Caki2 (cell line): ENCODE measurements at regions not wholly inside any gene's neighbourhood (a gene's known extent, or its start where the extent isn't known, plus 50 kb on each side); places are given as distances from the start of the nearest gene placed in this dataset.
"Not testable (repeated sequence)": the region's sequence is repeated elsewhere in the genome, so short reads cannot be mapped to it uniquely, and the experiment has no call there.

Source experiments
- DNase-seq: peaks from one replicate; pipeline ENCODE4 v3.0.0-alpha.2; 2015; ENCODE audit warnings: low read depth
- in situ Hi-C: cut with HindIII; loops from 2 replicates; pipeline ENCODE4 v1.10.0; 2016; ENCODE audit warnings: low sequenced_read_pairs, low pct_unique_long_range_greater_than_20kb, mixed read lengths

DNA sequence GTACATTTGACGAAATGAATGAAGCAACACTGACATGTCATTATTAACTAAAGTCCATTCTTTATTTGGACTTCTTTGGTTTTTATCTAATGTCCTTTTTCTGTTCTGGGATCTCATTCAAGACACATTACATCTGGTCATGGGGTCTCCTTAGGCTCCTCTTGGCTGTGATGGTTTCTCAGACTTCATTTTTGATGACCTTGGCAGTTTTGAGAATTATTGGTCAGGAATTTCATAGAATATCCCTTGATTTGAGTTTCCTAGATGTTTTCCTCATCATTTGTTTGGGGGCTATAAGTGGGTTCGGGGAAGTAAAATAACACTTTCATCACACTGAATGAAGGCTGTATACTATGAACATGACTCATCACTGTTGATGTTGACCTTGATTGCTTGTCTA is 770.6 kb downstream of the AACS start:
- in situ Hi-C loops, result no loop called here
- no peak for DNase-seq

DNA sequence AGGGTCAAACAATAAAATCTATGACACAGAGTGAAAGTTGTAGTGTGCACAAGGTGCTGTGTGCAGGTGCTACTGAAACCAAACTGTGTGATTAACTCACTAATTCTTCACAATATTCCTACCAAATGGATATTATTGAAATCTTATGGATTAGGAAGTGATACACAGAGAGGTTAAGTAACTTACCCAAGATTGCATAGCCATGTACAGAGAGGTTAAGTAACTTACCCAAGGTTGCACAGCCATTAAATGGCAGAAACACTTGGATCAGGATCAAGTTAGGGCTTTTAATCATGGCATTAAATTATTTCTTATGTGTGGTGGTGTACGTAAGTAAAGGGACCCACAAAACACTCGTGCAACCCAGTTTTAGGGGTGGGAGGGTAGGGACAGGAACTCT is 771.4 kb downstream of the AACS start:
- in situ Hi-C loops, result no loop called here
- DNase-seq, result no peak

GRCh38 chr12:125841332-125841731 is 776.1 kb downstream of the AACS start:
- in situ Hi-C loops, result no loop called here
- no peak for DNase-seq

GRCh38 chr12:125852116-125852515 is 786.9 kb downstream of the AACS start:
- in situ Hi-C loops, result no loop called here

DNA sequence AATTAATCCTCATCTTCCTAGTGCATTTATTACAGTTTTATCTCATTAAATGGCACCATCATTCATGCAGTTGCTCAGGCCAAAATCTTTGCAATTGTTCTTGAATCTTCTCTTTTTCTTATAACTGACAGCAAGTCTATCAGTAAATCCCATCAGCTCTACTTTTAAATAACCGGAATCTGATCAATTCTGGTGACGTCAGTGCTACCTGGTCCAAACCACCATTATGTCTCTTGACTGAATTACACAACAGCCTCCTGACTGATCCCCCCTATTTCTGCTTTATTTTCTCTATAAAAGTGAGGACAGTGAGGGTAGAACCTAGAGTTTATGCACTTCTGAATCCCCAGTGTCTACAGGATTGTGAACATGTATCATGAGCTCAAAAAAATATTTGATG is 787.4 kb downstream of the AACS start:
- no peak for DNase-seq
- in situ Hi-C loops, result no loop called here

More at GRCh38 chr12:125852116-125852515, 786.9 kb downstream of the AACS start:
- no peak for DNase-seq

- in situ Hi-C loops, result no loop called here
Measured at GRCh38 chr12:125853670-125854069, 788.4 kb downstream of the AACS start.

GRCh38 chr12:125856366-125856765 is 791.1 kb downstream of the AACS start:
- DNase-seq, result no peak
- in situ Hi-C loops, result no loop called here

More at GRCh38 chr12:125853670-125854069, 788.4 kb downstream of the AACS start:
- no peak for DNase-seq

- in situ Hi-C loops, result no loop called here
- no peak for DNase-seq
Measured at GRCh38 chr12:125856896-125857295, 791.7 kb downstream of the AACS start.

GRCh38 chr12:125860672-125861288 is 795.5 kb downstream of the AACS start:
- in situ Hi-C loops, result no loop called here
- DNase-seq, result no peak

GRCh38 chr12:125861299-125862281 is 796.4 kb downstream of the AACS start:
- DNase-seq, result no peak
- in situ Hi-C loops, result no loop called here

DNA sequence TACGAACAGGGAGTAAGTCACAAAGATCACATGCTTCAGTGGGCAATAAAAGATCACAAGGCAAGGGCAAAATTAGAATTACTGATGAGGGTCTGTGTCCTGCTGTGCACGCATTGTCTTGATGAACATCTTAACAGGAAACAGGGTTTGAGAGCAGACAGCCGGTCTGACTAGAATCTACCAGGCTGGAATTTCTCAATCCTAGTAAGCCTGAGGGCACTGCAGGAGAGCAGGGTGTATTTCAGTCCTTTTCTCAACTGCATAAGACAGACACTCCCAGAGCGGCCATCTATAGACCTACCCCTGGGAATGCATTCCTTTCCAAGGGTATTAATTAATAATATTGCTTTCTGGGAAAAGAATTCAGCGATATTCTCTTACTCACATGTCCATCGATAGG is 800.0 kb downstream of the AACS start:
- DNase-seq, in situ Hi-C loops: not testable (repeated sequence)

DNA sequence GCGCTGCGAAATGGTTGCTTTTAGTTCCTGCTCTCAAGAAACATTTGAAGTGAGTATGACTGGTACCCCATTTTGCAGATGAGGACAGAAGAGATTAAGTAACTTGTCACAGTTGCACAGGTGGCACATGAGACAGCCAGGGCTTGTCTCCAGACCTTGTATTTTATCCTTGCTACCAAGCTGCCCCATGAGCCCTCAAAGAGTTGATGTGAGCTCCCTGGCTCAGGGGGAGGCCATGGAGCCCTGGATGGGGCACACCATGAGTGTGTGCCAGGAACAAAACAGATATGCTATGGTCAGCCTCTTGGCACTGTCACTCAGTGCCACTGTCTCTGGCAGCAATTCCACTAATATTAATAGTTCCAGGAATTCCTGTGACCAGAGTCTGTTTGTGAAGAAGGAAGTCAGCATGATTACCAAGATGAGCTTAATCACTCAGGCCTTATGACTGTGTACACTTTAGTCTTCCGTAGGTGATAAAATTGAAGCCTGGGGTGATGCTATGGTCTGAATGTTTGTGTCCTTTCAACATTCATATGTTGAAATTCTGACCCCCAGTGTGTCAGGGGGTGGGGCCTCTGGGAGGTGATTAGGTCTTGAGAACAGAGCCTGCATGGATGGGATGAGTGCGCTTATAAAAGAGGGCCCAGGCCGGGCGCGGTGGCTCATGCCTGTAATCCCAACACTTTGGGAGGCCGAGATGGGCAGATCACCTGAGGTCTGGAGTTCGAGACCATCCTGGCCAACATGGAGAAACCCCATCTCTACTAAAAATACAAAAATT is 806.8 kb downstream of the AACS start:
- DNase-seq, result no peak
- in situ Hi-C loops, result no loop called here

- peak; percentile 8 for DNase-seq
- in situ Hi-C loops, result no loop called here
Measured at GRCh38 chr12:125873016-125873415, 807.8 kb downstream of the AACS start.

DNA sequence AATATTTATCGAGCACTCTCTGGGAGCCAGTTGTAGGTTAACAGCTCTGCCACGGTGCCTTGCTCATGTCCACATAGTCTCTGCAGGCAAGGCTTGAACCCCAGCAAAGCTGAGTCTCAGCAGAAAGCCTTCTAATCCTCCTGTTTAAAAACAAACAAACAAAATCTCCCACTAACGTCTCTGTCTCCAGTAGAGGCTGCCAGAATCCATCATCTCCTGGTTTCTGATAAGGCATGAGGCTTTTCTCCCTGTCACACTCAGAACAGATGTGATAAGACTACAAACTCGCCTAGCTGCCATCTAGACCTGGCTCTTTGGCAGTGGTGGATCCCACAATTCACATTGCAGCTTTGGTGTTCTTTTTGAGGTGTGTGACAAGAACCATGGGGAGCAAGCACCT is 813.2 kb downstream of the AACS start:
- in situ Hi-C loops, result no loop called here
- DNase-seq, result no peak

- in situ Hi-C loops, result no loop called here
- no peak for DNase-seq
Measured at GRCh38 chr12:125882141-125882540, 816.9 kb downstream of the AACS start.

DNA sequence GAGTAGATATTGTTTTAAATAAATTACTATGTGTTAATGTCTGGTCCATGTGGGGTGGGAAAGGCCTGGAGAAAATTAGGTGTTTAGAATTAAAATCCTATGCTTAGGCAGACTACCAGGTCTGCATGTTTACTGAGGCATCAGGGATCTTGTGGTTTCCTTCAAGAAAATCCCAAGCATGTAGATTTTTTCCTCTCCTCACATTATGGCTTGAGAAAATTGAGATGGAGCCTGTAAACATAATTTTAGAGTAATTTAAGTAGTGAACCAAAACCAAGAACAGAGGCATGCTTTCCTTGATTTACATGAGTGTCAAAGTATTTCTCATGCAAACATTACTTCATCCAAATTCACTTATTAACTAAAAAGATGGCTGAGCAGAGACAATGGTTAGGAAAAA is 823.7 kb downstream of the AACS start:
- DNase-seq, result no peak
- in situ Hi-C loops, result no loop called here

DNA sequence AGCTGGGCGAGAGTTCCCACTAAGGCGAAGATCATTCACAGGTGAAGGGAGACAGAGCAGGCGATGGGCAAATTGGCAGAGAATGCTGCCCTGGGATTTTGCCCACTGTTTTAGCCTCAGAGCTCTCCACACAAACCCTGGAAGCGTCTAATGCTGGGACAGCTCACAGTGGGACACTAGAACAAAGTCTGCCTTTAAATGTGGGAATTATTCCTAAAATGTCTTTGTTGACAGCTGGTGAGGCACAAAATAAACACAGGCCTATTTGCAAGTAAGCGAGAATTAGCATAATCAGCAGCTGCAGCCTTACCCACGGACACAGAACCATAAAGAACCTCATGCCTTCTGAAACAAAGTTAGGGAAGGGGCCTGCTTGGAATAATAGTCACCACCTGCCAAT is 824.5 kb downstream of the AACS start:
- in situ Hi-C loops, result no loop called here

GRCh38 chr12:125890366-125890905 is 825.2 kb downstream of the AACS start:
- DNase-seq, result no peak
- in situ Hi-C loops, result no loop called here

More for the DNA sequence above, 824.5 kb downstream of the AACS start:
- no peak for DNase-seq
